ENCODE measurements at regions not wholly inside any gene's neighbourhood (a gene's known extent, or its start where the extent isn't known, plus 50 kb on each side); places are given as distances from the start of the nearest gene placed in this dataset.

DNA sequence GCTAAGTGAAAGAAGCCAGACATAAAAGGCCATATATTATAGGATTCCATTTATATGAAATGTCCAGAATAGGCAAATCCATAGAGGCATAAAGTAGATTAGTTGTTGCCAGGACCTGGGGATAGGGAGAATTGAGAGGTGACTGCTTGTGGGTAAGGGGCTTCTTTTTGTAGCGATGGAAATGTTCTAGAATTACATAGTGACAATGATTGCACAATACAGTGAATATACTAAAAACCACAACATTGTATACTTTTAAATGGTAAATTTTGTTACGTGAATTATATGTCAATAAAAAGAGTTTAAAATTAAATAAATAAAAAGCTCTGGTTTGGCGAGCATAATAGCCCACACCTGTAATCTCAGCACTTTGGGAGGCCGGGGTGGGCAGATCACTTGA lies 486.8 kb downstream of the KLF12 start:
- TF ChIP-seq SNAI2 (CRISPR knock-in tag; IDR thresholded peaks at IDR 0.05) (no peak), ZC3H10 (CRISPR knock-in tag; IDR thresholded peaks at IDR 0.05) (no peak), CSDC2 (CRISPR knock-in tag; IDR thresholded peaks at IDR 0.05) (no peak), ZFP3 (CRISPR knock-in tag; IDR thresholded peaks at IDR 0.05) (no peak), ZNF8 (CRISPR knock-in tag; IDR thresholded peaks at IDR 0.05) (no peak), ZFP30 (CRISPR knock-in tag; IDR thresholded peaks at IDR 0.05) (no peak), ARNTL (CRISPR knock-in tag; IDR thresholded peaks at IDR 0.05; ENCODE audit: borderline replicate concordance, low read depth) (no peak), OSR1 (CRISPR knock-in tag; IDR thresholded peaks at IDR 0.05) (no peak), RARB (CRISPR knock-in tag; IDR thresholded peaks at IDR 0.05) (no peak), TSHZ2 (CRISPR knock-in tag; IDR thresholded peaks at IDR 0.05) (no peak), ISL1 (CRISPR knock-in tag; IDR thresholded peaks at IDR 0.05) (no peak)
- TF ChIP-seq, protein P1, sequence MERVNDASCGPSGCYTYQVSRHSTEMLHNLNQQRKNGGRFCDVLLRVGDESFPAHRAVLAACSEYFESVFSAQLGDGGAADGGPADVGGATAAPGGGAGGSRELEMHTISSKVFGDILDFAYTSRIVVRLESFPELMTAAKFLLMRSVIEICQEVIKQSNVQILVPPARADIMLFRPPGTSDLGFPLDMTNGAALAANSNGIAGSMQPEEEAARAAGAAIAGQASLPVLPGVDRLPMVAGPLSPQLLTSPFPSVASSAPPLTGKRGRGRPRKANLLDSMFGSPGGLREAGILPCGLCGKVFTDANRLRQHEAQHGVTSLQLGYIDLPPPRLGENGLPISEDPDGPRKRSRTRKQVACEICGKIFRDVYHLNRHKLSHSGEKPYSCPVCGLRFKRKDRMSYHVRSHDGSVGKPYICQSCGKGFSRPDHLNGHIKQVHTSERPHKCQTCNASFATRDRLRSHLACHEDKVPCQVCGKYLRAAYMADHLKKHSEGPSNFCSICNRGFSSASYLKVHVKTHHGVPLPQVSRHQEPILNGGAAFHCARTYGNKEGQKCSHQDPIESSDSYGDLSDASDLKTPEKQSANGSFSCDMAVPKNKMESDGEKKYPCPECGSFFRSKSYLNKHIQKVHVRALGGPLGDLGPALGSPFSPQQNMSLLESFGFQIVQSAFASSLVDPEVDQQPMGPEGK (CRISPR knock-in tag; IDR thresholded peaks at IDR 0.05; ENCODE audit: borderline replicate concordance) = no peak
